ENCODE measurements at regions not wholly inside any gene's neighbourhood (a gene's known extent, or its start where the extent isn't known, plus 50 kb on each side); places are given as distances from the start of the nearest gene placed in this dataset.
A peak's percentile ranks its signal among the peaks of the same experiment; 100 is the strongest.

DNA sequence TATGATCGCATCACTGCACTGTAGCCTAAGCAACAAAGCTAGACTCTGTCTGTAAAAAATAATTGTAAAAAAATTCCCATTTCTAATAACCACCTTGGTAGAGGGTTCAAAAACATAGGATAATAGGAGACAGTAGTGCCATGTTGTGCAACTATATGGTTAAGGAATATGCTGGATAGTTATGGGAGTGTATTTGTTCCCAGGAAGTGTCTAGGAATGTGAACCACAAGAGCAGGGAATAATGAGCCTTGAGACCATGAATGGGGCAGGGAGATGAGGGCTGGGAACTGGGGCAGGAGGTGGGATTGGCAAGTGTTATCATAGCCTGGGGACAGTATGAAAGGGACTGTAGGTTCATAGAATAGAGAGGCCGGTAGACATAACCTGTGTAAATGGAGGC is 50.4 kb downstream of the RUSC2 start:
- H3K4me3 ChIP-seq (ENCODE audit: low read depth, low read length): no peak overlapping the region
- TF ChIP-seq CTCF (conservative IDR thresholded peaks at IDR 0.05; ENCODE audit: low read depth, low read length): no peak
- DNase-seq (ENCODE audit: low read depth): no peak

DNA sequence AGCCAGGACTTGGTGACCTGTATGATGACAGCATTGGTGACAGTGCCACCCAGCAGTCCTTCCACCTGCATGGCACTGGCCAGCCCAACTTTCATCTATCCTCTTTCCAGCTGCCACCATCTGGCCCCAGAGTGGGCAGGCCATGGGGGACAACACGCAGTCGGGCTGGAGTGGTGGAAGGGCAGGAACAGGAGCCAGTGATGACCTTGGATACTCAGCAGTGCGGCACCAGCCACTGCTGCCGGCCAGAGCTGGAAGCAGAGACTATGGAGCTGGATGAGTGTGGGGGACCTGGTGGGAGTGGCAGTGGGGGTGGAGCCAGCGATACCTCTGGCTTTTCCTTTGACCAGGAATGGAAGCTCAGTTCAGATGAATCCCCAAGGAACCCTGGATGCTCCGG is 56.9 kb downstream of the RUSC2 start:
- H3K4me3 ChIP-seq (ENCODE audit: low read depth, low read length): no peak overlapping the region
- no peak for TF ChIP-seq CTCF (conservative IDR thresholded peaks at IDR 0.05; ENCODE audit: low read depth, low read length)
- DNase-seq (ENCODE audit: low read depth): no peak

DNA sequence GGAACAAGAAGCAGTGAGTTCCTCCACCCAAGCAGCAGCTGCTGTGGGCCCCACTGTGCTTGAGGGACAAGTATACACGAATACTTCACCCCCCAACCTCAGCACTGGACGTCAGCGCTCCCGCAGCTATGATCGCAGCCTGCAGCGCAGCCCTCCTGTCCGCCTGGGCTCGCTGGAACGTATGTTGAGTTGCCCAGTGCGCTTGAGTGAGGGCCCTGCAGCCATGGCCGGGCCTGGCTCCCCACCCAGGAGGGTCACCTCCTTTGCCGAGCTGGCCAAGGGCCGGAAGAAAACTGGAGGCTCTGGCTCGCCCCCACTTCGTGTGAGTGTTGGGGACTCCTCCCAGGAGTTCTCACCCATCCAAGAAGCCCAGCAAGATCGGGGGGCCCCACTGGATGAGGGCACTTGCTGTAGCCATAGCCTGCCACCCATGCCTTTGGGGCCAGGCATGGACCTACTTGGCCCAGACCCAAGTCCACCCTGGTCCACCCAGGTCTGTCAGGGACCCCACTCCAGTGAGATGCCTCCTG is 57.1 kb upstream of the TESK1 start:
- H3K4me3 ChIP-seq (ENCODE audit: low read depth, low read length): no peak overlapping the region
- no peak for TF ChIP-seq CTCF (conservative IDR thresholded peaks at IDR 0.05; ENCODE audit: low read depth, low read length)
- no peak for DNase-seq (ENCODE audit: low read depth)

DNA sequence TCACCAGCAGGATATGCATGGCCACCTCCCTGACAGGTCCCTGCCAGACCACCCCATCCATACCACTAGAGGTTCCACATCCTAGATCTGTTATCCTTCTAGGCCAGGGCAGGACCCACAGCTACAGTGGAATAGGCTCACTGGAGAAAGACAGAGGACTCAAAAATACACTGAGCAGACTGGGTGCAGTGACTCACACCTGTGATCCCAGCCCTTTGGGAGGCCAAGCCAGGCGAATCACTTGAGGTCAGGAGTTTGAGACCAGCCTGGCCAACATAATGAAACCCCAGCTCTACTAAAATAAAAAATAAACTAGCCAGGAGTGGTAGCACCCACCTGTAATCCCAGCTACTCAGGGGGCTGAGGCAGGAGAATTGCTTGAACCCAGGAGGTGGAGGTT is 56.5 kb upstream of the TESK1 start:
- no peak overlapping the region for H3K4me3 ChIP-seq (ENCODE audit: low read depth, low read length)
- no peak for TF ChIP-seq CTCF (conservative IDR thresholded peaks at IDR 0.05; ENCODE audit: low read depth, low read length)

DNA sequence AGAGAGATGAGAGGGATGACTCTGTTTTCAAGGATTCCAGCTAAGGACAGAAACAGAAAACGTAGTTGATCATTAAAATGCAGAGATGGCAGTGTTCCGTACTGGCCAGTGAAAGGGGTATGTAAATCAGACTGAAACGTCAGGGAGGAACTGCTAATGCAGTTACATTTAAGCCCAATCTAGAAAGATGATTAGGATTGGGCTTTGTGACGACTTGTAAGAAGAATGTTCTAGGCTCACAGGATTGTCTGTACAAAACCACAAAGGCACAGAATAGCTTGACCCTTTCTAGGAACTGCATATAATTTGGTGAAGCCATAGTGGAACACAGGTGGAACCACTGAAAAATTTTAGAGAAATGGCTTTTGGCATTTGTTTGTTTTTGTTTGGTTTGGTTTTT is 55.6 kb upstream of the TESK1 start:
- peak; percentile 70 for DNase-seq (ENCODE audit: low read depth)
- TF ChIP-seq CTCF (conservative IDR thresholded peaks at IDR 0.05; ENCODE audit: low read depth, low read length): no peak
- H3K4me3 ChIP-seq (ENCODE audit: low read depth, low read length): no peak overlapping the region

More for the DNA sequence above, 56.5 kb upstream of the TESK1 start:
- DNase-seq (ENCODE audit: low read depth): no peak

- no peak for DNase-seq (ENCODE audit: low read depth)
- H3K4me3 ChIP-seq (ENCODE audit: low read depth, low read length): no peak overlapping the region
- no peak for TF ChIP-seq CTCF (conservative IDR thresholded peaks at IDR 0.05; ENCODE audit: low read depth, low read length)
These were observed 52.7 kb upstream of the TESK1 start for GRCh38 chr9:35552376-35552775.

GRCh38 chr9:35552837-35553236 is 52.2 kb upstream of the TESK1 start:
- no peak for DNase-seq (ENCODE audit: low read depth)
- H3K4me3 ChIP-seq (ENCODE audit: low read depth, low read length): no peak overlapping the region

More at GRCh38 chr9:35552837-35553236, 52.2 kb upstream of the TESK1 start:
- no peak for TF ChIP-seq CTCF (conservative IDR thresholded peaks at IDR 0.05; ENCODE audit: low read depth, low read length)
